PC-9 (cell line): ENCODE measurements at regions not wholly inside any gene's neighbourhood (a gene's known extent, or its start where the extent isn't known, plus 50 kb on each side); places are given as distances from the start of the nearest gene placed in this dataset.

Experiments used
- BruUV-seq: library from RNA; stranded (reverse); fragments of 400-500 nt; replicated peaks from 2 replicates; lab custom pipeline; 2021; lab: Mats Ljungman, UMichigan
- CTCF ChIA-PET: fragments of 300-600 bp; sonication (Branson Sonifier 250); formaldehyde crosslinking; loops from one replicate; lab custom pipeline; 2022; ENCODE audit warnings: antibody characterized with exemption; lab: Charles Lee
- POLR2A ChIA-PET: fragments of 300-600 bp; sonication (Branson Sonifier 250); formaldehyde crosslinking; loops from one replicate; lab custom pipeline; 2022; ENCODE audit warnings: antibody characterized with exemption; ENCODE audit not compliant: unreplicated experiment; lab: Charles Lee
- DNase-seq, 2 experiments: peaks; one replicate each; pipeline versions ENCODE4 v3.0.0 to v3.0.0-alpha.2; 2015 to 2022; ENCODE audit warnings: mixed read lengths in 1 of 2
- H2AFZ ChIP-seq: fragments of 200-600 bp; sonication (generic); 2 replicates; pipeline ENCODE4 v1.8.1; 2017; ENCODE audit warnings: antibody characterized with exemption
- H3F3A ChIP-seq: fragments of 200-600 bp; sonication (generic); 2 replicates; pipeline ENCODE4 v1.8.1; 2017; ENCODE audit warnings: antibody characterized with exemption, mild to moderate bottlenecking, low read depth; ENCODE audit not compliant: insufficient read depth
- H3K27ac ChIP-seq: fragments of 200-600 bp; sonication (generic); 2 replicates; pipeline ENCODE4 v1.6.1; 2016; ENCODE audit warnings: mixed run types
- H3K27me3 ChIP-seq: fragments of 200-600 bp; sonication (generic); 2 replicates; pipeline ENCODE4 v1.6.1; 2016; ENCODE audit warnings: low read depth, mixed run types; ENCODE audit not compliant: insufficient read depth
- H3K36me3 ChIP-seq: fragments of 200-600 bp; sonication (generic); 2 replicates; pipeline ENCODE4 v1.6.1; 2016; ENCODE audit warnings: low read depth, mixed run types
- H3K4me1 ChIP-seq: fragments of 200-600 bp; sonication (generic); replicated peaks from 2 replicates; pipeline ENCODE4 v1.6.1; 2016; ENCODE audit warnings: mixed run types; ENCODE audit not compliant: insufficient read depth
- H3K4me2 ChIP-seq: fragments of 200-600 bp; sonication (generic); 2 replicates; pipeline ENCODE4 v1.6.1; 2017; ENCODE audit warnings: mixed run types
- H3K4me3 ChIP-seq: fragments of 200-600 bp; sonication (generic); 2 replicates; pipeline ENCODE4 v1.6.1; 2016; ENCODE audit warnings: mixed run types
- H3K79me2 ChIP-seq: fragments of 200-600 bp; sonication (generic); 2 replicates; pipeline ENCODE4 v1.6.1; 2017; ENCODE audit warnings: low read depth, mixed run types
- H3K9me2 ChIP-seq: fragments of 200-600 bp; sonication (generic); 2 replicates; pipeline ENCODE4 v1.8.1; 2017; ENCODE audit warnings: mild to moderate bottlenecking; ENCODE audit not compliant: insufficient read depth
- H3K9me3 ChIP-seq: fragments of 200-600 bp; sonication (generic); 2 replicates; pipeline ENCODE4 v1.8.1; 2016; ENCODE audit warnings: low read depth; ENCODE audit not compliant: insufficient read depth
- H4K20me1 ChIP-seq: fragments of 200-600 bp; sonication (generic); 2 replicates; pipeline ENCODE4 v1.8.1; 2017; ENCODE audit not compliant: insufficient read depth
- CTCF ChIP-seq: fragments of 200-600 bp; sonication (generic); conservative IDR thresholded peaks from 2 replicates; pipeline ENCODE4 v1.6.1; 2017; ENCODE audit warnings: mixed run types, antibody characterized with exemption, mild to moderate bottlenecking, moderate library complexity
- EZH2 ChIP-seq: fragments of 200-600 bp; sonication (generic); IDR thresholded peaks from 2 replicates; pipeline ENCODE4 v1.8.0; 2017; ENCODE audit warnings: antibody characterized with exemption, low read depth
- intact Hi-C: fragments of 100-400 bp; cut with micrococcal nuclease; formaldehyde crosslinking; loops from one replicate; pipeline ENCODE4 v1.10.0; 2022; ENCODE audit not compliant: unreplicated experiment

- no peaks in the 10 kb centered on the region for H4K20me1 ChIP-seq
- H2AFZ ChIP-seq: no peak overlapping the region
- POLR2A ChIA-PET: no interaction called here
- no peak overlapping the region for H3K4me2 ChIP-seq
- no peaks in the 10 kb centered on the region for H3F3A ChIP-seq
- TF ChIP-seq CTCF: no peak
- no peak for TF ChIP-seq EZH2
- no peaks in the 10 kb centered on the region for H3K27me3 ChIP-seq
- no TSS peak for BruUV-seq
- intact Hi-C loops: no loop called here
- H3K9me3 ChIP-seq: no peaks in the 10 kb centered on the region
- H3K9me2 ChIP-seq: no peaks in the 10 kb centered on the region; the same call in 1 of the 2 replicates
- no peak overlapping the region for H3K4me3 ChIP-seq
- CTCF ChIA-PET: no interaction called here
- no peaks in the 10 kb centered on the region for H3K79me2 ChIP-seq
- no peak overlapping the region for H3K27ac ChIP-seq
- no peaks in the 10 kb centered on the region for H3K4me1 ChIP-seq
- DNase-seq: no peak
- H3K36me3 ChIP-seq: no peaks in the 10 kb centered on the region
These were observed 698.5 kb downstream of the NR4A2 start for GRCh38 chr2:155633887-155634570.

- CTCF ChIA-PET: no interaction called here
- H3K79me2 ChIP-seq: no peaks in the 10 kb centered on the region
These were observed 699.3 kb downstream of the NR4A2 start for GRCh38 chr2:155633060-155633839.

GRCh38 chr2:155630760-155631159 is 701.8 kb downstream of the NR4A2 start:
- Histone ChIP-seq H3K9me2 (no peaks in the 10 kb centered on the region; the same call in 1 of the 2 replicates), H3K79me2 (no peaks in the 10 kb centered on the region), H3K4me3 (no peak overlapping the region), H3K4me2 (no peak overlapping the region), H3K9me3 (no peaks in the 10 kb centered on the region), H3K36me3 (no peaks in the 10 kb centered on the region), H2AFZ (no peak overlapping the region), H4K20me1 (no peaks in the 10 kb centered on the region), H3K4me1 (no peaks in the 10 kb centered on the region), H3F3A (no peaks in the 10 kb centered on the region), H3K27ac (no peak overlapping the region), H3K27me3 (no peaks in the 10 kb centered on the region)
- ChIA-PET POLR2A (no interaction called here), CTCF (no interaction called here)
- intact Hi-C loops: no loop called here
- no TSS peak for BruUV-seq
- no peak for DNase-seq
- TF ChIP-seq EZH2: no peak

More at GRCh38 chr2:155633060-155633839, 699.3 kb downstream of the NR4A2 start:
- Histone ChIP-seq H3K9me3 (no peaks in the 10 kb centered on the region), H3K4me3 (no peak overlapping the region), H2AFZ (no peak overlapping the region), H4K20me1 (no peaks in the 10 kb centered on the region), H3K27me3 (no peaks in the 10 kb centered on the region), H3K4me1 (no peaks in the 10 kb centered on the region), H3K36me3 (no peaks in the 10 kb centered on the region), H3K4me2 (no peak overlapping the region), H3F3A (no peaks in the 10 kb centered on the region), H3K9me2 (no peaks in the 10 kb centered on the region; the same call in 1 of the 2 replicates), H3K27ac (no peak overlapping the region)
- intact Hi-C loops: no loop called here
- no TSS peak for BruUV-seq
- DNase-seq: no peak
- POLR2A ChIA-PET: no interaction called here
- TF ChIP-seq CTCF (no peak), EZH2 (no peak)
